MCF 10A (cell line): ENCODE measurements at regions not wholly inside any gene's neighbourhood (a gene's known extent, or its start where the extent isn't known, plus 50 kb on each side); places are given as distances from the start of the nearest gene placed in this dataset.

Experiments
- BruUV-seq: library from RNA; stranded (reverse); fragments of 400-500 nt; replicated peaks from 2 replicates; lab custom pipeline; 2021; lab: Mats Ljungman, UMichigan
- CTCF ChIA-PET: fragments of 300-600 bp; sonication (Branson Sonifier 250); formaldehyde crosslinking; extraction: SDS; loops from one replicate; lab custom pipeline; 2021; ENCODE audit warnings: antibody characterized with exemption, inconsistent platforms; lab: Yijun Ruan, JAX
- POLR2A ChIA-PET: fragments of 300-600, 350-650 bp; sonication (Branson Sonifier 250); formaldehyde crosslinking; extraction: SDS; loops from one replicate; lab custom pipeline; 2020; ENCODE audit warnings: antibody characterized with exemption, inconsistent platforms; lab: Yijun Ruan, JAX
- DNase-seq: peaks from one replicate; pipeline ENCODE4 v3.0.0-alpha.2; 2018; ENCODE audit not compliant: unreplicated experiment
- H3K27ac Mint-ChIP-seq: one replicate; pipeline ENCODE4 v1.8.0; 2022; ENCODE audit warnings: mild to moderate bottlenecking, low read depth, mixed read lengths; ENCODE audit not compliant: unreplicated experiment
- H3K27me3 Mint-ChIP-seq: one replicate; pipeline ENCODE4 v1.8.0; 2022; ENCODE audit warnings: mixed read lengths; ENCODE audit not compliant: insufficient read depth, unreplicated experiment
- H3K36me3 Mint-ChIP-seq: one replicate; pipeline ENCODE4 v1.8.0; 2022; ENCODE audit warnings: mild to moderate bottlenecking, moderate library complexity, mixed read lengths; ENCODE audit not compliant: insufficient read depth, unreplicated experiment
- H3K4me1 Mint-ChIP-seq: one replicate; pipeline ENCODE4 v1.8.0; 2022; ENCODE audit warnings: mixed read lengths; ENCODE audit not compliant: insufficient read depth, unreplicated experiment
- H3K4me3 Mint-ChIP-seq: one replicate; pipeline ENCODE4 v1.8.0; 2022; ENCODE audit warnings: mild to moderate bottlenecking, moderate library complexity, mixed read lengths; ENCODE audit not compliant: unreplicated experiment
- H3K9me3 Mint-ChIP-seq: one replicate; pipeline ENCODE4 v1.8.0; 2022; ENCODE audit warnings: mixed read lengths; ENCODE audit not compliant: unreplicated experiment
- CTCF ChIP-seq: fragments of 200-600 bp; IDR thresholded peaks from one replicate; pipeline ENCODE4 v1.8.0; 2022; ENCODE audit warnings: antibody characterized with exemption, mild to moderate bottlenecking; ENCODE audit not compliant: unreplicated experiment
- intact Hi-C: fragments of 100-400 bp; cut with micrococcal nuclease; formaldehyde crosslinking; loops from 2 replicates; pipeline ENCODE4 v1.14.1; 2022

- CTCF ChIA-PET = no interaction called here
- BruUV-seq = no TSS peak
- H3K4me3 Mint-ChIP-seq = no peak overlapping the region
Observed at GRCh38 chr2:237150186-237150585, 64.5 kb downstream of the COPS8 start.

GRCh38 chr2:237150831-237151375 lies 65.2 kb downstream of the COPS8 start:
- ChIA-PET CTCF (interaction anchor here (0.7 kb wide), 1 partner anchor 421 kb away, joined by 3 read pairs; no protein-coding TSS in a partner anchor), POLR2A (interaction anchor here (0.6 to 0.7 kb wide), 2 partner anchors 16 to 132 kb away, joined by 3 read pairs; no protein-coding TSS in a partner anchor)
- intact Hi-C loops = no loop called here
- Mint-ChIP-seq H3K4me3 (no peak overlapping the region), H3K4me1 (peaks cover 12% of the 10 kb centered on the region), H3K27ac (no peak overlapping the region), H3K9me3 (no peaks in the 10 kb centered on the region), H3K27me3 (no peaks in the 10 kb centered on the region), H3K36me3 (peaks cover 6% of the 10 kb centered on the region)
- DNase-seq = no peak
- TF ChIP-seq CTCF = no peak
- no TSS peak for BruUV-seq

More at GRCh38 chr2:237150186-237150585, 64.5 kb downstream of the COPS8 start:
- DNase-seq = no peak
- H3K9me3 Mint-ChIP-seq = no peaks in the 10 kb centered on the region
- peaks cover 11% of the 10 kb centered on the region for H3K4me1 Mint-ChIP-seq
- H3K36me3 Mint-ChIP-seq = peaks cover 6% of the 10 kb centered on the region
- intact Hi-C loops = no loop called here
- H3K27me3 Mint-ChIP-seq = no peaks in the 10 kb centered on the region
- H3K27ac Mint-ChIP-seq = peak overlapping the region; percentile 61
- TF ChIP-seq CTCF = no peak
- POLR2A ChIA-PET = interaction anchor here (0.5 kb wide), 1 partner anchor 21 kb away, joined by 3 read pairs; no protein-coding TSS in a partner anchor

- H3K4me1 Mint-ChIP-seq = peaks cover 12% of the 10 kb centered on the region
- CTCF ChIA-PET = no interaction called here
- no TSS peak for BruUV-seq
Observed at GRCh38 chr2:237152361-237152760, 66.7 kb downstream of the COPS8 start.

GRCh38 chr2:237153181-237153580 lies 67.5 kb downstream of the COPS8 start:
- Mint-ChIP-seq H3K4me3 (no peak overlapping the region), H3K9me3 (no peaks in the 10 kb centered on the region), H3K36me3 (peaks cover 6% of the 10 kb centered on the region), H3K27me3 (no peaks in the 10 kb centered on the region), H3K4me1 (peaks cover 12% of the 10 kb centered on the region), H3K27ac (peak overlapping the region; percentile 66)
- ChIA-PET POLR2A (interaction anchor here (0.6 kb wide), 1 partner anchor 60 kb away, joined by 3 read pairs; no protein-coding TSS in a partner anchor), CTCF (interaction anchor here (0.6 to 1.8 kb wide), 4 partner anchors 31 to 323 kb away, joined by 3 to 4 read pairs (median 3); no protein-coding TSS in a partner anchor)
- intact Hi-C loops = no loop called here
- TF ChIP-seq CTCF = no peak
- no TSS peak for BruUV-seq
- DNase-seq = no peak

More at GRCh38 chr2:237152361-237152760, 66.7 kb downstream of the COPS8 start:
- Mint-ChIP-seq H3K9me3 (no peaks in the 10 kb centered on the region), H3K4me3 (no peak overlapping the region), H3K27me3 (no peaks in the 10 kb centered on the region), H3K27ac (no peak overlapping the region), H3K36me3 (peaks cover 6% of the 10 kb centered on the region)
- no peak for DNase-seq
- intact Hi-C loops = no loop called here
- TF ChIP-seq CTCF = no peak
- POLR2A ChIA-PET = no interaction called here
